Activated naive CD4-positive, alpha-beta T cell treated with anti-CD3 and anti-CD28 coated beads, Interleukin-2, amount 10 ng/mL, durations not matched to agents 7 days and 5 days (primary cell): ENCODE measurements at regions not wholly inside any gene's neighbourhood (a gene's known extent, or its start where the extent isn't known, plus 50 kb on each side); places are given as distances from the start of the nearest gene placed in this dataset.

Experiments used
- CTCF ChIA-PET: fragments of 350-600 bp; sonication (Branson Sonifier 250); formaldehyde crosslinking; loops from one replicate; lab custom pipeline; 2021; ENCODE audit warnings: antibody characterized with exemption; lab: Charles Lee
- DNase-seq: peaks from one replicate; pipeline ENCODE4 v3.0.0-alpha.2; 2020
- H3K27ac Mint-ChIP-seq: one replicate; pipeline ENCODE4 v1.8.0; 2021; ENCODE audit warnings: mild to moderate bottlenecking, moderate library complexity, mixed read lengths
- H3K27me3 Mint-ChIP-seq: one replicate; pipeline ENCODE4 v1.8.0; 2021; ENCODE audit warnings: mild to moderate bottlenecking, mixed read lengths
- H3K36me3 Mint-ChIP-seq: one replicate; pipeline ENCODE4 v1.8.0; 2021; ENCODE audit warnings: mixed read lengths
- H3K4me1 Mint-ChIP-seq: one replicate; pipeline ENCODE4 v1.8.0; 2021; ENCODE audit warnings: mixed read lengths
- H3K4me3 Mint-ChIP-seq: one replicate; pipeline ENCODE4 v1.8.0; 2021; ENCODE audit warnings: mild to moderate bottlenecking, moderate library complexity, mixed read lengths
- H3K9me3 Mint-ChIP-seq: one replicate; pipeline ENCODE4 v1.8.0; 2021; ENCODE audit warnings: mixed read lengths

GRCh38 chr2:22521620-22522019, 863.4 kb upstream of the KLHL29 start:
- Mint-ChIP-seq H3K4me1 (no peaks in the 10 kb centered on the region), H3K27me3 (no peaks in the 10 kb centered on the region), H3K9me3 (peaks cover 3% of the 10 kb centered on the region), H3K4me3 (no peak overlapping the region), H3K36me3 (no peaks in the 10 kb centered on the region), H3K27ac (no peak overlapping the region)
- CTCF ChIA-PET, result no interaction called here
- no peak for DNase-seq

GRCh38 chr2:22525681-22526080, 859.3 kb upstream of the KLHL29 start:
- no peaks in the 10 kb centered on the region for H3K36me3 Mint-ChIP-seq
- DNase-seq, result no peak
- peaks cover 5% of the 10 kb centered on the region for H3K9me3 Mint-ChIP-seq
- no peaks in the 10 kb centered on the region for H3K4me1 Mint-ChIP-seq
- H3K4me3 Mint-ChIP-seq, result no peak overlapping the region
- no peak overlapping the region for H3K27ac Mint-ChIP-seq
- CTCF ChIA-PET, result no interaction called here
- H3K27me3 Mint-ChIP-seq, result no peaks in the 10 kb centered on the region

GRCh38 chr2:22530131-22530530, 854.8 kb upstream of the KLHL29 start:
- H3K27me3 Mint-ChIP-seq, result no peaks in the 10 kb centered on the region
- no peak overlapping the region for H3K4me3 Mint-ChIP-seq
- no peaks in the 10 kb centered on the region for H3K4me1 Mint-ChIP-seq
- no peaks in the 10 kb centered on the region for H3K36me3 Mint-ChIP-seq
- no peak for DNase-seq
- H3K9me3 Mint-ChIP-seq, result peaks cover 3% of the 10 kb centered on the region
- CTCF ChIA-PET, result no interaction called here
- no peak overlapping the region for H3K27ac Mint-ChIP-seq

GRCh38 chr2:22536133-22536532, 848.8 kb upstream of the KLHL29 start:
- DNase-seq, result no peak
- Mint-ChIP-seq H3K4me1 (no peaks in the 10 kb centered on the region), H3K9me3 (peaks cover 3% of the 10 kb centered on the region), H3K27ac (no peak overlapping the region), H3K36me3 (no peaks in the 10 kb centered on the region), H3K4me3 (no peak overlapping the region), H3K27me3 (no peaks in the 10 kb centered on the region)
- CTCF ChIA-PET, result no interaction called here

- no peaks in the 10 kb centered on the region for H3K36me3 Mint-ChIP-seq
- H3K27me3 Mint-ChIP-seq, result no peaks in the 10 kb centered on the region
- DNase-seq, result no peak
- H3K9me3 Mint-ChIP-seq, result peaks cover 4% of the 10 kb centered on the region
- CTCF ChIA-PET, result no interaction called here
- no peak overlapping the region for H3K27ac Mint-ChIP-seq
- H3K4me1 Mint-ChIP-seq, result no peaks in the 10 kb centered on the region
- no peak overlapping the region for H3K4me3 Mint-ChIP-seq
Measured at GRCh38 chr2:22554453-22554852, 830.5 kb upstream of the KLHL29 start.

GRCh38 chr2:22557406-22557805, 827.6 kb upstream of the KLHL29 start:
- Mint-ChIP-seq H3K4me1 (no peaks in the 10 kb centered on the region), H3K27ac (no peak overlapping the region), H3K36me3 (no peaks in the 10 kb centered on the region), H3K27me3 (no peaks in the 10 kb centered on the region), H3K4me3 (no peak overlapping the region), H3K9me3 (peaks cover 4% of the 10 kb centered on the region)
- CTCF ChIA-PET, result no interaction called here
- DNase-seq, result no peak

- Mint-ChIP-seq H3K4me3 (no peak overlapping the region), H3K27me3 (no peaks in the 10 kb centered on the region), H3K9me3 (peaks cover 4% of the 10 kb centered on the region), H3K4me1 (no peaks in the 10 kb centered on the region), H3K36me3 (no peaks in the 10 kb centered on the region), H3K27ac (no peak overlapping the region)
- CTCF ChIA-PET, result no interaction called here
- no peak for DNase-seq
Measured at GRCh38 chr2:22560021-22560420, 825.0 kb upstream of the KLHL29 start.

- Mint-ChIP-seq H3K9me3 (peaks cover 19% of the 10 kb centered on the region), H3K4me3 (no peak overlapping the region), H3K36me3 (peaks cover 2% of the 10 kb centered on the region), H3K4me1 (no peaks in the 10 kb centered on the region), H3K27me3 (no peaks in the 10 kb centered on the region), H3K27ac (no peak overlapping the region)
- CTCF ChIA-PET, result no interaction called here
- DNase-seq, result no peak
Measured at GRCh38 chr2:22579341-22579740, 805.6 kb upstream of the KLHL29 start.

GRCh38 chr2:22582107-22582506, 802.9 kb upstream of the KLHL29 start:
- H3K4me3 Mint-ChIP-seq, result no peak overlapping the region
- CTCF ChIA-PET, result no interaction called here
- no peak for DNase-seq

GRCh38 chr2:22596306-22596705, 788.7 kb upstream of the KLHL29 start:
- Mint-ChIP-seq H3K4me1 (no peaks in the 10 kb centered on the region), H3K4me3 (no peak overlapping the region), H3K36me3 (no peaks in the 10 kb centered on the region), H3K9me3 (peaks cover 14% of the 10 kb centered on the region), H3K27ac (no peak overlapping the region), H3K27me3 (no peaks in the 10 kb centered on the region)
- DNase-seq, result no peak
- CTCF ChIA-PET, result no interaction called here

More at GRCh38 chr2:22582107-22582506, 802.9 kb upstream of the KLHL29 start:
- Mint-ChIP-seq H3K36me3 (peaks cover 2% of the 10 kb centered on the region), H3K4me1 (no peaks in the 10 kb centered on the region), H3K27ac (no peak overlapping the region), H3K9me3 (peaks cover 19% of the 10 kb centered on the region), H3K27me3 (no peaks in the 10 kb centered on the region)

GRCh38 chr2:22600156-22600555, 784.8 kb upstream of the KLHL29 start:
- Mint-ChIP-seq H3K27me3 (no peaks in the 10 kb centered on the region), H3K4me3 (no peak overlapping the region), H3K27ac (no peak overlapping the region), H3K9me3 (no peaks in the 10 kb centered on the region), H3K36me3 (no peaks in the 10 kb centered on the region), H3K4me1 (no peaks in the 10 kb centered on the region)
- DNase-seq, result no peak
- CTCF ChIA-PET, result no interaction called here

- CTCF ChIA-PET, result no interaction called here
- Mint-ChIP-seq H3K36me3 (no peaks in the 10 kb centered on the region), H3K27me3 (no peaks in the 10 kb centered on the region), H3K27ac (no peak overlapping the region), H3K4me3 (no peak overlapping the region), H3K9me3 (no peaks in the 10 kb centered on the region), H3K4me1 (no peaks in the 10 kb centered on the region)
- no peak for DNase-seq
Measured at GRCh38 chr2:22600999-22601398, 784.0 kb upstream of the KLHL29 start.

- Mint-ChIP-seq H3K9me3 (no peaks in the 10 kb centered on the region), H3K4me3 (no peak overlapping the region), H3K4me1 (no peaks in the 10 kb centered on the region), H3K27ac (no peak overlapping the region), H3K27me3 (no peaks in the 10 kb centered on the region), H3K36me3 (no peaks in the 10 kb centered on the region)
- DNase-seq, result no peak
- CTCF ChIA-PET, result no interaction called here
Measured at GRCh38 chr2:22604136-22604535, 780.8 kb upstream of the KLHL29 start.

- no peak for DNase-seq
- no peaks in the 10 kb centered on the region for H3K4me1 Mint-ChIP-seq
- no peaks in the 10 kb centered on the region for H3K9me3 Mint-ChIP-seq
- no peak overlapping the region for H3K27ac Mint-ChIP-seq
- no peaks in the 10 kb centered on the region for H3K36me3 Mint-ChIP-seq
- no peaks in the 10 kb centered on the region for H3K27me3 Mint-ChIP-seq
- no peak overlapping the region for H3K4me3 Mint-ChIP-seq
- CTCF ChIA-PET, result no interaction called here
Measured at GRCh38 chr2:22616031-22616430, 768.9 kb upstream of the KLHL29 start.

GRCh38 chr2:22623620-22624019, 761.4 kb upstream of the KLHL29 start:
- H3K4me3 Mint-ChIP-seq, result no peak overlapping the region
- DNase-seq, result no peak
- H3K4me1 Mint-ChIP-seq, result no peaks in the 10 kb centered on the region
- no peaks in the 10 kb centered on the region for H3K36me3 Mint-ChIP-seq
- H3K9me3 Mint-ChIP-seq, result no peaks in the 10 kb centered on the region
- H3K27me3 Mint-ChIP-seq, result no peaks in the 10 kb centered on the region
- CTCF ChIA-PET, result no interaction called here
- H3K27ac Mint-ChIP-seq, result no peak overlapping the region

GRCh38 chr2:22626621-22627020, 758.4 kb upstream of the KLHL29 start:
- H3K36me3 Mint-ChIP-seq, result no peaks in the 10 kb centered on the region
- no peak overlapping the region for H3K4me3 Mint-ChIP-seq
- H3K4me1 Mint-ChIP-seq, result no peaks in the 10 kb centered on the region
- peaks cover 3% of the 10 kb centered on the region for H3K9me3 Mint-ChIP-seq
- no peaks in the 10 kb centered on the region for H3K27me3 Mint-ChIP-seq
- DNase-seq, result no peak
- no peak overlapping the region for H3K27ac Mint-ChIP-seq
- CTCF ChIA-PET, result no interaction called here
